B cell (primary cell): ENCODE measurements at regions not wholly inside any gene's neighbourhood (a gene's known extent, or its start where the extent isn't known, plus 50 kb on each side); places are given as distances from the start of the nearest gene placed in this dataset.

Experiments
- ATAC-seq: fragments of 200-7000 bp; cut with Tn5 transposase; one replicate; pipeline ENCODE4 v1.10.0; 2021; ENCODE audit warnings: low read depth, mild to moderate bottlenecking, moderate number of reproducible peaks, moderate library complexity
- CTCF ChIA-PET: fragments of 350-600 bp; sonication (Branson Sonifier 250); formaldehyde crosslinking; loops from one replicate; lab custom pipeline; 2021; ENCODE audit warnings: antibody characterized with exemption, inconsistent platforms; lab: Charles Lee
- POLR2A ChIA-PET: fragments of 350-600 bp; sonication (Branson Sonifier 250); formaldehyde crosslinking; loops from one replicate; lab custom pipeline; 2021; ENCODE audit warnings: antibody characterized with exemption; lab: Charles Lee
- DNase-seq: peaks from one replicate; pipeline ENCODE4 v3.0.0; 2013
- H2AFZ ChIP-seq: 2 replicates; pipeline ENCODE4 v1.6.1; 2012; ENCODE audit warnings: mild to moderate bottlenecking, low read depth, low read length; ENCODE audit not compliant: insufficient read depth, poor library complexity, severe bottlenecking
- H3K27ac ChIP-seq, 2 donors: 1 replicate in 1 of 2; 2 replicates in 1 of 2; pipeline ENCODE4 v1.5.1; 2012 to 2013; ENCODE audit warnings: low read length in 2 of 2, mild to moderate bottlenecking in 2 of 2, moderate library complexity in 1 of 2
- H3K27me3 ChIP-seq, 4 experiments: fragments of 200-600 bp in 1 of 4; sonication (generic) in 1 of 4; replicated peaks in 1 of 4; 1 replicate in 2 of 4; 2 replicates in 2 of 4; pipeline versions ENCODE4 v1.6.1 to v1.7.0; 2013 to 2016; ENCODE audit warnings: low read length in 3 of 4, mild to moderate bottlenecking in 2 of 4, mixed read lengths in 1 of 4, moderate library complexity in 1 of 4; ENCODE audit not compliant: insufficient read depth in 4 of 4, control insufficient read depth in 3 of 4; ENCODE audit errors: control extremely low read depth in 1 of 4
- H3K36me3 ChIP-seq, 2 experiments: replicated peaks in 1 of 2; 1 replicate in 1 of 2; 2 replicates in 1 of 2; pipeline versions ENCODE4 v1.6.1 to v1.7.1; 2013; ENCODE audit warnings: low read length in 1 of 2; ENCODE audit not compliant: insufficient read depth in 2 of 2, control insufficient read depth in 1 of 2; ENCODE audit errors: control extremely low read depth in 1 of 2, extremely low read depth in 1 of 2
- H3K4me1 ChIP-seq, 2 donors: fragments of 200-600 bp in 1 of 2; sonication (generic) in 1 of 2; 1 replicate in 1 of 2; 2 replicates in 1 of 2; pipeline versions ENCODE4 v1.5.1 to v1.6.1; 2013 to 2017; ENCODE audit warnings: low read length in 2 of 2; ENCODE audit not compliant: control insufficient read depth in 2 of 2, insufficient read depth in 2 of 2
- H3K4me2 ChIP-seq: replicated peaks from 2 replicates; pipeline ENCODE3; 2012; ENCODE audit warnings: mild to moderate bottlenecking, low read depth, low read length; ENCODE audit not compliant: poor library complexity, severe bottlenecking
- H3K4me3 ChIP-seq, 5 experiments: fragments of 200-600 bp in 1 of 5; sonication (generic) in 1 of 5; 1 replicate in 3 of 5; 2 replicates in 2 of 5; pipeline versions ENCODE4 v1.5.1 to v1.7.0; 2011 to 2016; ENCODE audit warnings: low read length in 4 of 5, mild to moderate bottlenecking in 4 of 5, low read depth in 2 of 5, control low read depth in 1 of 5, moderate library complexity in 1 of 5; ENCODE audit not compliant: insufficient read depth in 1 of 5; ENCODE audit errors: control extremely low read depth in 1 of 5, extremely low read depth in 1 of 5
- H3K79me2 ChIP-seq: fragments of 200-600 bp; sonication (generic); one replicate; pipeline ENCODE4 v1.6.0; 2016; ENCODE audit warnings: low read length; ENCODE audit not compliant: control insufficient read depth, insufficient read depth
- H3K9ac ChIP-seq: fragments of 200-600 bp; sonication (generic); 2 replicates; pipeline ENCODE4 v1.6.1; 2017; ENCODE audit warnings: mild to moderate bottlenecking, low read length, moderate library complexity
- H3K9me3 ChIP-seq, 3 donors: one replicate each; pipeline versions ENCODE4 v1.6.1 to v1.7.1; 2013; ENCODE audit warnings: low read length in 2 of 3; ENCODE audit not compliant: control insufficient read depth in 2 of 3, insufficient read depth in 1 of 3; ENCODE audit errors: control extremely low read depth in 1 of 3
- H4K20me1 ChIP-seq: 2 replicates; pipeline ENCODE4 v1.6.0; 2012; ENCODE audit warnings: mild to moderate bottlenecking, low read length; ENCODE audit not compliant: insufficient read depth, control insufficient read depth, poor library complexity, severe bottlenecking
- H3K27ac Mint-ChIP-seq: one replicate; pipeline ENCODE4 v1.8.0; 2021; ENCODE audit warnings: mixed read lengths
- H3K27me3 Mint-ChIP-seq: one replicate; pipeline ENCODE4 v1.8.0; 2021; ENCODE audit warnings: mixed read lengths
- H3K4me1 Mint-ChIP-seq: one replicate; pipeline ENCODE4 v1.8.0; 2021; ENCODE audit warnings: mixed read lengths
- H3K4me3 Mint-ChIP-seq: one replicate; pipeline ENCODE4 v1.8.0; 2021; ENCODE audit warnings: mixed read lengths
- H3K9me3 Mint-ChIP-seq: one replicate; pipeline ENCODE4 v1.8.0; 2022; ENCODE audit warnings: mixed read lengths; ENCODE audit not compliant: insufficient read depth
- EZH2 ChIP-seq: IDR thresholded peaks from 2 replicates; pipeline ENCODE4 v1.6.1; 2012; ENCODE audit warnings: borderline replicate concordance, low read depth, mild to moderate bottlenecking, moderate library complexity, low read length; ENCODE audit not compliant: insufficient read depth, poor library complexity, severe bottlenecking
- WGBS: methylation state at CpG from one replicate; pipeline ENCODE4 v1.1.5; 2013; ENCODE audit warnings: missing lambda C conversion rate; ENCODE audit not compliant: insufficient coverage; 5-methylcytosine and 5-hydroxymethylcytosine counted together
- intact Hi-C: fragments of 100-400 bp; cut with micrococcal nuclease; formaldehyde crosslinking; loops from one replicate; pipeline ENCODE4 v1.10.0; 2022
- TF ChIP-seq, protein P1 (sequence below): fragments of 200-600 bp; IDR thresholded peaks from one replicate; pipeline ENCODE4 v1.8.0; 2022; ENCODE audit warnings: antibody characterized with exemption, mild to moderate bottlenecking

DNA sequence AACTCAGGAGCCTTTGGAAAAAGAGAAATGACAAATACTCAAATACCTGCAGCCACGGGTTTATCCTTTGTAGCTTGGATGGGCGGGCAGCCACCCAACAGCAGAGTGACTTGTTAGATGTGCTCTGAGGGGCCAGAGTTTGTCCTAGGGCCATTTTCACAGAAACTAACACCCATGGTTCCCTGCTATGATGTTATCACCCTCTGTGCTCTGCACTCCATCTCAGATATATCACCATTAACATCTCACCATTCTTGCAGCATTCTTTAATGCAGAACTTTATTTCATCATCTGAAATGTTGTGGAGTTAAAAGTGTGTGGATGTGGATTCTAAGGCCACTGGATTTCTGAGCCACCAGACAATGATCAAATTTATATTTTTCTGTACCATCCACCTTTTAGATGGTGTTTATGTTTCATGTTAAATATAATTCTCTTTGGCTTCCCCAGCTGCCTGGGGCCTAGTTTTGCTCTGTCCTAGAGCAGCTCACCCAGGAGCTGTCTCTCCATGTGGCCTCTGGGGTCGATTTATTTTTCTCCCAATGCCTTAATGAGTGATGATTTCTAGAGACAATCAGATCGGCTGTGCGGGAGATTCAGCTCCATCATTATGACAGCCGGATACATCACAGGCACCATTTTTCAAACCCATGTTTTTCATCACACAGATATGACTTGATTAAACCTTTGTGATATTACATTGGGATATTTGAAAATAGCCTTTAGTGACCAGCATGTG, 380.8 kb downstream of the BCOR start:
- Histone ChIP-seq H3K9me3 (no peaks in the 10 kb centered on the region), H3K36me3 (no peaks in the 10 kb centered on the region), H4K20me1 (no peaks in the 10 kb centered on the region), H3K79me2 (no peaks in the 10 kb centered on the region), H3K4me2 (no peak overlapping the region), H3K9ac (no peak overlapping the region), H3K27me3 (no peaks in the 10 kb centered on the region), H2AFZ (no peak overlapping the region), H3K4me1 (no peaks in the 10 kb centered on the region), H3K4me3 (no peak overlapping the region), H3K27ac (no peak overlapping the region)
- H3K27me3 Mint-ChIP-seq: peaks cover 2% of the 10 kb centered on the region
- H3K9me3 Mint-ChIP-seq: no peaks in the 10 kb centered on the region
- TF ChIP-seq, protein P1, sequence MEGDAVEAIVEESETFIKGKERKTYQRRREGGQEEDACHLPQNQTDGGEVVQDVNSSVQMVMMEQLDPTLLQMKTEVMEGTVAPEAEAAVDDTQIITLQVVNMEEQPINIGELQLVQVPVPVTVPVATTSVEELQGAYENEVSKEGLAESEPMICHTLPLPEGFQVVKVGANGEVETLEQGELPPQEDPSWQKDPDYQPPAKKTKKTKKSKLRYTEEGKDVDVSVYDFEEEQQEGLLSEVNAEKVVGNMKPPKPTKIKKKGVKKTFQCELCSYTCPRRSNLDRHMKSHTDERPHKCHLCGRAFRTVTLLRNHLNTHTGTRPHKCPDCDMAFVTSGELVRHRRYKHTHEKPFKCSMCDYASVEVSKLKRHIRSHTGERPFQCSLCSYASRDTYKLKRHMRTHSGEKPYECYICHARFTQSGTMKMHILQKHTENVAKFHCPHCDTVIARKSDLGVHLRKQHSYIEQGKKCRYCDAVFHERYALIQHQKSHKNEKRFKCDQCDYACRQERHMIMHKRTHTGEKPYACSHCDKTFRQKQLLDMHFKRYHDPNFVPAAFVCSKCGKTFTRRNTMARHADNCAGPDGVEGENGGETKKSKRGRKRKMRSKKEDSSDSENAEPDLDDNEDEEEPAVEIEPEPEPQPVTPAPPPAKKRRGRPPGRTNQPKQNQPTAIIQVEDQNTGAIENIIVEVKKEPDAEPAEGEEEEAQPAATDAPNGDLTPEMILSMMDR: no peak
- TF ChIP-seq EZH2: no peak
- ChIA-PET CTCF (no interaction called here), POLR2A (no interaction called here)
- no peak overlapping the region for H3K27ac Mint-ChIP-seq
- intact Hi-C loops: no loop called here
- ATAC-seq (no peak), DNase-seq (no peak)
- WGBS: 100% methylated on average over 1 of the region's 6 CpGs
- H3K4me3 Mint-ChIP-seq: no peak overlapping the region
- H3K4me1 Mint-ChIP-seq: no peaks in the 10 kb centered on the region

- Histone ChIP-seq H3K9me3 (no peaks in the 10 kb centered on the region), H3K79me2 (no peaks in the 10 kb centered on the region), H3K4me2 (no peak overlapping the region), H3K9ac (no peak overlapping the region), H2AFZ (no peak overlapping the region), H3K4me3 (no peak overlapping the region), H3K36me3 (no peaks in the 10 kb centered on the region), H3K4me1 (no peaks in the 10 kb centered on the region), H4K20me1 (no peaks in the 10 kb centered on the region), H3K27ac (no peak overlapping the region), H3K27me3 (no peaks in the 10 kb centered on the region)
- POLR2A ChIA-PET: no interaction called here
- H3K27ac Mint-ChIP-seq: no peak overlapping the region
- H3K4me3 Mint-ChIP-seq: no peak overlapping the region
- H3K4me1 Mint-ChIP-seq: no peaks in the 10 kb centered on the region
- peaks cover 17% of the 10 kb centered on the region for H3K27me3 Mint-ChIP-seq
- DNase-seq: no peak
- WGBS: no CpG with 5 or more reads among the region's 2 CpGs
- intact Hi-C loops: no loop called here
- TF ChIP-seq, protein P1: no peak
- TF ChIP-seq EZH2: no peak
- CTCF ChIA-PET: no interaction called here
- no peak for ATAC-seq
- H3K9me3 Mint-ChIP-seq: no peaks in the 10 kb centered on the region
These were observed 378.8 kb downstream of the BCOR start for GRCh38 chrX:39718981-39719380.
